ENCODE measurements at regions not wholly inside any gene's neighbourhood (a gene's known extent, or its start where the extent isn't known, plus 50 kb on each side); places are given as distances from the start of the nearest gene placed in this dataset.

DNA sequence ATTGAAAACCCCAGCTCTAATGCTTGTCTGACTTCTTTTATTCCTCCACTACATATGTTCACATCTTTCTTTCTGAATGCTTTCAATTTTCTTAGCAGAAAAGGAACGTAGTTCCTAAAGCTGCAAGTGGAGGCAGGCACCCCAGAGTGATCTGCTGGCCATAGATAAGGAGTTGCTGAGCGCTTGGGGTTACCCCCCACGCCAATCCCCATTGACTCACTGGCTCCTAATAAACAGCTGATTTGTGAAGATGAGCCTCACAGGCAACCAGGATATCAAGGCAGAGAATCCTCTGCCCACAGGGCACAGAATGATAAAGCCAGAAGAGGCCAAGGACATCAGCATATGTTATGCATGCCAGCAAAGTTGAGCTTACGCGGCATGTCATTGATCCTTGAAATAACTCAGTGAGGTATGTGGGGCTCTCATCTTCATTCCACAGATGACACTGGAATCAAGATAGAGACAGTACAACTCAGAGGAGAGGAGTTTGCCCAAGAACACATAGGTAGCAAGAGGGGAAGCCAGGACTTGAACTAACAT is 129.1 kb upstream of the PTPRT start:
- no peaks in the 10 kb centered on the region for H3K4me1 ChIP-seq (ENCODE audit: control insufficient read depth in 1 of 2, insufficient read depth in 2 of 2, low read length in 2 of 2)
- WGBS, 2 donors = 65 to 71% methylated on average over 5 of the region's 5 CpGs
- no peaks in the 10 kb centered on the region for H3K27me3 ChIP-seq (ENCODE audit: control insufficient read depth in 1 of 2, insufficient read depth in 2 of 2, low read length in 1 of 2)
- no peaks in the 10 kb centered on the region for H3K36me3 ChIP-seq (ENCODE audit: control insufficient read depth in 1 of 2, insufficient read depth in 2 of 2, low read length in 1 of 2)
- intact Hi-C loops (cut with DNase I) = no loop called here
- ATAC-seq (ENCODE audit: low FRiP score) (no peak), DNase-seq (no peak)
- no peaks in the 10 kb centered on the region for H3K9me3 ChIP-seq (ENCODE audit: control insufficient read depth, low read length)
- H3K27ac ChIP-seq (ENCODE audit: low read depth in 1 of 2, low read length in 2 of 2) = no peak overlapping the region
- no peak overlapping the region for H3K4me3 ChIP-seq (ENCODE audit: low read length in 2 of 2)

- DNase-seq (no peak), ATAC-seq (ENCODE audit: low FRiP score) (no peak)
- Histone ChIP-seq H3K4me1 (ENCODE audit: control insufficient read depth in 1 of 2, insufficient read depth in 2 of 2, low read length in 2 of 2) (no peaks in the 10 kb centered on the region), H3K36me3 (ENCODE audit: control insufficient read depth in 1 of 2, insufficient read depth in 2 of 2, low read length in 1 of 2) (no peaks in the 10 kb centered on the region), H3K9me3 (ENCODE audit: control insufficient read depth, low read length) (no peaks in the 10 kb centered on the region), H3K27ac (ENCODE audit: low read depth in 1 of 2, low read length in 2 of 2) (no peak overlapping the region), H3K27me3 (ENCODE audit: control insufficient read depth in 1 of 2, insufficient read depth in 2 of 2, low read length in 1 of 2) (no peaks in the 10 kb centered on the region), H3K4me3 (ENCODE audit: low read length in 2 of 2) (no peak overlapping the region)
- intact Hi-C loops (cut with DNase I) = no loop called here
- WGBS, 2 donors = 83 to 89% methylated on average over 3 of the region's 3 CpGs
Observed at GRCh38 chr20:43316271-43316670, 126.6 kb upstream of the PTPRT start.

DNA sequence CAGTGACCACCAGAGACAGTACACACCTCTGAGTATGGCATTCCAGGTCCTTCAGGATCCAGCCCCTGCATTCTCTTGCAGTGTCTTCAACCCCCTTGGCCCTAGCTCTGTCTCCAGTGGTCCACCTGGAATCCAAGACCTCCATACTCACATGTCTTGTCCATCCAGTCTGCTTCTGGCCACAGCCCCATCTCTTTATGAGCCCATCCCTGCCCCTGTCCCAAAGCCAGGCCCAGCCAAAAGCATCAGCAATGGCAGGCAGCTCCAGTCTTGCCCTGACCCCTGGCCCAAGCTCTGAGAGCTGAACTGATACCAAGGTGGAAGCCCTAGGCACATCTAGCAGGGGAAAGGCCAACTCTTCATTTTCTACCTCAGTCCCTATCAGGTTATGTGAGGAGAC is 119.6 kb upstream of the PTPRT start:
- Histone ChIP-seq H3K27me3 (ENCODE audit: control insufficient read depth in 1 of 2, insufficient read depth in 2 of 2, low read length in 1 of 2) (peaks cover 0 to 1% of the 10 kb centered on the region in 2 donors), H3K4me1 (ENCODE audit: control insufficient read depth in 1 of 2, insufficient read depth in 2 of 2, low read length in 2 of 2) (no peaks in the 10 kb centered on the region), H3K9me3 (ENCODE audit: control insufficient read depth, low read length) (peaks cover 5% of the 10 kb centered on the region), H3K36me3 (ENCODE audit: control insufficient read depth in 1 of 2, insufficient read depth in 2 of 2, low read length in 1 of 2) (no peaks in the 10 kb centered on the region), H3K4me3 (ENCODE audit: low read length in 2 of 2) (no peak overlapping the region), H3K27ac (ENCODE audit: low read depth in 1 of 2, low read length in 2 of 2) (no peak overlapping the region)
- intact Hi-C loops (cut with DNase I) = no loop called here
- ATAC-seq (ENCODE audit: low FRiP score) (no peak), DNase-seq (no peak)

GRCh38 chr20:43306837-43307236 is 117.1 kb upstream of the PTPRT start:
- no peak for ATAC-seq (ENCODE audit: low FRiP score)
- WGBS, 2 donors = 52 to 62% methylated on average over 4 of the region's 4 CpGs
- intact Hi-C loops (cut with DNase I) = no loop called here
- H3K4me3 ChIP-seq (ENCODE audit: low read length in 2 of 2) = no peak overlapping the region
- no peaks in the 10 kb centered on the region for H3K4me1 ChIP-seq (ENCODE audit: control insufficient read depth in 1 of 2, insufficient read depth in 2 of 2, low read length in 2 of 2)
- peaks cover 5% of the 10 kb centered on the region for H3K9me3 ChIP-seq (ENCODE audit: control insufficient read depth, low read length)
- H3K36me3 ChIP-seq (ENCODE audit: control insufficient read depth in 1 of 2, insufficient read depth in 2 of 2, low read length in 1 of 2) = no peaks in the 10 kb centered on the region
- no peak overlapping the region for H3K27ac ChIP-seq (ENCODE audit: low read depth in 1 of 2, low read length in 2 of 2)
- H3K27me3 ChIP-seq (ENCODE audit: control insufficient read depth in 1 of 2, insufficient read depth in 2 of 2, low read length in 1 of 2) = peaks cover 0 to 1% of the 10 kb centered on the region in 2 donors
- DNase-seq = no peak

GRCh38 chr20:43305749-43306148 is 116.0 kb upstream of the PTPRT start:
- Histone ChIP-seq H3K4me1 (ENCODE audit: control insufficient read depth in 1 of 2, insufficient read depth in 2 of 2, low read length in 2 of 2) (no peaks in the 10 kb centered on the region), H3K27ac (ENCODE audit: low read depth in 1 of 2, low read length in 2 of 2) (no peak overlapping the region), H3K36me3 (ENCODE audit: control insufficient read depth in 1 of 2, insufficient read depth in 2 of 2, low read length in 1 of 2) (no peaks in the 10 kb centered on the region), H3K4me3 (ENCODE audit: low read length in 2 of 2) (no peak overlapping the region), H3K9me3 (ENCODE audit: control insufficient read depth, low read length) (peaks cover 5% of the 10 kb centered on the region), H3K27me3 (ENCODE audit: control insufficient read depth in 1 of 2, insufficient read depth in 2 of 2, low read length in 1 of 2) (peaks cover 0 to 1% of the 10 kb centered on the region in 2 donors)
- ATAC-seq (ENCODE audit: low FRiP score) = no peak
- intact Hi-C loops (cut with DNase I) = no loop called here
- no peak for DNase-seq

DNA sequence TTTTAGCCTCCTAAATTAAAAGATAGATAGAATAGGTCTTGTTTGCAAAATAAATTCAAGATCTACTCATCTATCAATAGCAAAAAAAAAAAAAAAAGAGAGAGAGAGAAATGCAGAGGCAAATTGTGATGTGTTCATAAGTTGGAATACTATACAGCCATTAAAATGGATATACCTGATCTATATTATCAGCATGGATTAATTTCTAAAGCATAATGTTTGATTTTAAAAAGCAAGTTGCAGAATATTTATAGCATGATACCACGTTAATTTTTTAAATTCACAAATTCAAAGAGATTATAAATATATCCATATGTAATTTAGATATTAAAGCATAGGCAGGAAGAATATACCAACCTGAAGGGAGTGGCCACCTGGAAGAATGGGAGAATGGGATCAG is 114.9 kb upstream of the PTPRT start:
- Histone ChIP-seq H3K4me3 (ENCODE audit: low read length in 2 of 2) (no peak overlapping the region), H3K27ac (ENCODE audit: low read depth in 1 of 2, low read length in 2 of 2) (no peak overlapping the region), H3K36me3 (ENCODE audit: control insufficient read depth in 1 of 2, insufficient read depth in 2 of 2, low read length in 1 of 2) (no peaks in the 10 kb centered on the region), H3K27me3 (ENCODE audit: control insufficient read depth in 1 of 2, insufficient read depth in 2 of 2, low read length in 1 of 2) (peaks cover 0 to 1% of the 10 kb centered on the region in 2 donors), H3K4me1 (ENCODE audit: control insufficient read depth in 1 of 2, insufficient read depth in 2 of 2, low read length in 2 of 2) (no peaks in the 10 kb centered on the region), H3K9me3 (ENCODE audit: control insufficient read depth, low read length) (peaks cover 5% of the 10 kb centered on the region)
- 85 to 90% methylated on average over 1 of the region's 1 CpG for WGBS, 2 donors
- ATAC-seq (ENCODE audit: low FRiP score) (no peak), DNase-seq (no peak)
- intact Hi-C loops (cut with DNase I) = no loop called here

DNA sequence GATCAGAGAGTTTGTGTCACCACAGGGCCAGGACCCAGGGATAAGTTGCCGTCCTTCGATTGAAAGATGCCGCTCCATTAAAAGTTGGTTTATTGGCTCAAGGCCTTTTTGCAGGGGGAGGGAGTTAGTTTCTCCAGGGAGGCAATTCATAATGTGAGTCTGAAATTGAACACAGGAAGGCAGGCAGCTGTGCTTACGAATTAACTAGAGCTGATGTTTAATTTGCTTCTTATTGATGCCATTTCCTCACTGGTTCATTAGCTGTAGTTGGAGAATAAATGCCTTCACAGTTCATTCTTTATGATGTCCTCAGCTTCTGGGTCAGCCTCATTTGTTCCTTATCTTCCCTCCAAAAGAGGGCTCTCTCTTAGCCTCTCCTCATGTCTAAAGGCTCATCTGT is 113.2 kb upstream of the PTPRT start:
- Histone ChIP-seq H3K4me3 (ENCODE audit: low read length in 2 of 2) (no peak overlapping the region), H3K9me3 (ENCODE audit: control insufficient read depth, low read length) (no peaks in the 10 kb centered on the region), H3K27ac (ENCODE audit: low read depth in 1 of 2, low read length in 2 of 2) (no peak overlapping the region), H3K27me3 (ENCODE audit: control insufficient read depth in 1 of 2, insufficient read depth in 2 of 2, low read length in 1 of 2) (no peaks in the 10 kb centered on the region), H3K4me1 (ENCODE audit: control insufficient read depth in 1 of 2, insufficient read depth in 2 of 2, low read length in 2 of 2) (no peaks in the 10 kb centered on the region), H3K36me3 (ENCODE audit: control insufficient read depth in 1 of 2, insufficient read depth in 2 of 2, low read length in 1 of 2) (no peaks in the 10 kb centered on the region)
- WGBS, 2 donors = 86% methylated on average over 4 of the region's 4 CpGs
- no peak for DNase-seq
- intact Hi-C loops (cut with DNase I) = no loop called here
- no peak for ATAC-seq (ENCODE audit: low FRiP score)

GRCh38 chr20:43300901-43301300 is 111.2 kb upstream of the PTPRT start:
- no peaks in the 10 kb centered on the region for H3K27me3 ChIP-seq (ENCODE audit: control insufficient read depth in 1 of 2, insufficient read depth in 2 of 2, low read length in 1 of 2)
- H3K36me3 ChIP-seq (ENCODE audit: control insufficient read depth in 1 of 2, insufficient read depth in 2 of 2, low read length in 1 of 2) = no peaks in the 10 kb centered on the region
- intact Hi-C loops (cut with DNase I) = no loop called here
- H3K4me1 ChIP-seq (ENCODE audit: control insufficient read depth in 1 of 2, insufficient read depth in 2 of 2, low read length in 2 of 2) = no peaks in the 10 kb centered on the region
- no peak overlapping the region for H3K27ac ChIP-seq (ENCODE audit: low read depth in 1 of 2, low read length in 2 of 2)
- no peaks in the 10 kb centered on the region for H3K9me3 ChIP-seq (ENCODE audit: control insufficient read depth, low read length)
- ATAC-seq (ENCODE audit: low FRiP score) = no peak
- no peak overlapping the region for H3K4me3 ChIP-seq (ENCODE audit: low read length in 2 of 2)
- DNase-seq = no peak
- WGBS, 2 donors = 56 to 63% methylated on average over 2 of the region's 2 CpGs

GRCh38 chr20:43295781-43296180 is 106.1 kb upstream of the PTPRT start:
- Histone ChIP-seq H3K4me3 (ENCODE audit: low read length in 2 of 2) (no peak overlapping the region), H3K4me1 (ENCODE audit: control insufficient read depth in 1 of 2, insufficient read depth in 2 of 2, low read length in 2 of 2) (no peaks in the 10 kb centered on the region), H3K9me3 (ENCODE audit: control insufficient read depth, low read length) (no peaks in the 10 kb centered on the region), H3K27me3 (ENCODE audit: control insufficient read depth in 1 of 2, insufficient read depth in 2 of 2, low read length in 1 of 2) (no peaks in the 10 kb centered on the region), H3K27ac (ENCODE audit: low read depth in 1 of 2, low read length in 2 of 2) (no peak overlapping the region), H3K36me3 (ENCODE audit: control insufficient read depth in 1 of 2, insufficient read depth in 2 of 2, low read length in 1 of 2) (no peaks in the 10 kb centered on the region)
- 80 to 82% methylated on average over 8 of the region's 8 CpGs for WGBS, 2 donors
- intact Hi-C loops (cut with DNase I) = no loop called here
- ATAC-seq (ENCODE audit: low FRiP score) = no peak
- DNase-seq = no peak

Measured in aorta (tissue), 5 donors.